ENCODE measurements at regions not wholly inside any gene's neighbourhood (a gene's known extent, or its start where the extent isn't known, plus 50 kb on each side); places are given as distances from the start of the nearest gene placed in this dataset.

DNA sequence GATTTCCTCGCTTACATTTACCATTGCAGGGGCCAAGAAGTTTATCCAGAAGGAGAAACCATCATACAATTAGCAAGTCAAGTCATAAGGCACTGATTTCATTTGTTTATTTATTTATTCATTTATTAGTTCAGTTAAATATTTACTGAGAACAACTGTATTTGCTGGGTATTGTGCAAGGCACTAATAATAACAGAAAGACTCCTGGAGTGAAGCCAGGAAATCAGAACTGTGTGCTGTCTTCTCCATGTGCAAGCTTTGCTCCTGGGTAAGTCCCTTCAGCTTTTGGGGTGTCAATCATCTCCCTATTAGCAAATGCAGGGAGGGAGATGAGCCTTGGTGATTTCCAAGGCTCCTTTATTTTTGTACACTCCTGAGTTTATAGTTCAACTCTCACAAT, 341.6 kb upstream of the MEIS1 start:
- TF ChIP-seq, protein P1, sequence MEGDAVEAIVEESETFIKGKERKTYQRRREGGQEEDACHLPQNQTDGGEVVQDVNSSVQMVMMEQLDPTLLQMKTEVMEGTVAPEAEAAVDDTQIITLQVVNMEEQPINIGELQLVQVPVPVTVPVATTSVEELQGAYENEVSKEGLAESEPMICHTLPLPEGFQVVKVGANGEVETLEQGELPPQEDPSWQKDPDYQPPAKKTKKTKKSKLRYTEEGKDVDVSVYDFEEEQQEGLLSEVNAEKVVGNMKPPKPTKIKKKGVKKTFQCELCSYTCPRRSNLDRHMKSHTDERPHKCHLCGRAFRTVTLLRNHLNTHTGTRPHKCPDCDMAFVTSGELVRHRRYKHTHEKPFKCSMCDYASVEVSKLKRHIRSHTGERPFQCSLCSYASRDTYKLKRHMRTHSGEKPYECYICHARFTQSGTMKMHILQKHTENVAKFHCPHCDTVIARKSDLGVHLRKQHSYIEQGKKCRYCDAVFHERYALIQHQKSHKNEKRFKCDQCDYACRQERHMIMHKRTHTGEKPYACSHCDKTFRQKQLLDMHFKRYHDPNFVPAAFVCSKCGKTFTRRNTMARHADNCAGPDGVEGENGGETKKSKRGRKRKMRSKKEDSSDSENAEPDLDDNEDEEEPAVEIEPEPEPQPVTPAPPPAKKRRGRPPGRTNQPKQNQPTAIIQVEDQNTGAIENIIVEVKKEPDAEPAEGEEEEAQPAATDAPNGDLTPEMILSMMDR (IDR thresholded peaks at IDR 0.05): no peak
- no peak for TF ChIP-seq POLR2AphosphoS5 (IDR thresholded peaks at IDR 0.05; ENCODE audit: low read depth, low read length)
- TF ChIP-seq, protein P2, sequence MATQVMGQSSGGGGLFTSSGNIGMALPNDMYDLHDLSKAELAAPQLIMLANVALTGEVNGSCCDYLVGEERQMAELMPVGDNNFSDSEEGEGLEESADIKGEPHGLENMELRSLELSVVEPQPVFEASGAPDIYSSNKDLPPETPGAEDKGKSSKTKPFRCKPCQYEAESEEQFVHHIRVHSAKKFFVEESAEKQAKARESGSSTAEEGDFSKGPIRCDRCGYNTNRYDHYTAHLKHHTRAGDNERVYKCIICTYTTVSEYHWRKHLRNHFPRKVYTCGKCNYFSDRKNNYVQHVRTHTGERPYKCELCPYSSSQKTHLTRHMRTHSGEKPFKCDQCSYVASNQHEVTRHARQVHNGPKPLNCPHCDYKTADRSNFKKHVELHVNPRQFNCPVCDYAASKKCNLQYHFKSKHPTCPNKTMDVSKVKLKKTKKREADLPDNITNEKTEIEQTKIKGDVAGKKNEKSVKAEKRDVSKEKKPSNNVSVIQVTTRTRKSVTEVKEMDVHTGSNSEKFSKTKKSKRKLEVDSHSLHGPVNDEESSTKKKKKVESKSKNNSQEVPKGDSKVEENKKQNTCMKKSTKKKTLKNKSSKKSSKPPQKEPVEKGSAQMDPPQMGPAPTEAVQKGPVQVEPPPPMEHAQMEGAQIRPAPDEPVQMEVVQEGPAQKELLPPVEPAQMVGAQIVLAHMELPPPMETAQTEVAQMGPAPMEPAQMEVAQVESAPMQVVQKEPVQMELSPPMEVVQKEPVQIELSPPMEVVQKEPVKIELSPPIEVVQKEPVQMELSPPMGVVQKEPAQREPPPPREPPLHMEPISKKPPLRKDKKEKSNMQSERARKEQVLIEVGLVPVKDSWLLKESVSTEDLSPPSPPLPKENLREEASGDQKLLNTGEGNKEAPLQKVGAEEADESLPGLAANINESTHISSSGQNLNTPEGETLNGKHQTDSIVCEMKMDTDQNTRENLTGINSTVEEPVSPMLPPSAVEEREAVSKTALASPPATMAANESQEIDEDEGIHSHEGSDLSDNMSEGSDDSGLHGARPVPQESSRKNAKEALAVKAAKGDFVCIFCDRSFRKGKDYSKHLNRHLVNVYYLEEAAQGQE (IDR thresholded peaks at IDR 0.05; ENCODE audit: insufficient read depth in 1 of 2, low read depth in 2 of 2, low read length in 1 of 2): no peak
- no peak for TF ChIP-seq SIN3A (IDR thresholded peaks at IDR 0.05; ENCODE audit: borderline replicate concordance, insufficient read depth, low read depth, low read length)

Measured in Panc1 (cell line).